HG02840 (cell line): ENCODE measurements at regions not wholly inside any gene's neighbourhood (a gene's known extent, or its start where the extent isn't known, plus 50 kb on each side); places are given as distances from the start of the nearest gene placed in this dataset.
"Not testable (repeated sequence)": the region's sequence is repeated elsewhere in the genome, so short reads cannot be mapped to it uniquely, and the experiment has no call there.

ENCODE experiments used
- ATAC-seq: cut with Tn5 transposase; IDR thresholded peaks from one replicate; pipeline ENCODE4 v1.9.1; 2021; ENCODE audit warnings: mild to moderate bottlenecking, moderate library complexity, moderate number of reproducible peaks; ENCODE audit not compliant: unreplicated experiment, low FRiP score

- ATAC-seq, result no peak
Measured at GRCh38 chr12:83349907-83350611, 663.4 kb downstream of the TMTC2 start.

- ATAC-seq, result no peak
Measured at GRCh38 chr12:83346333-83346732, 659.6 kb downstream of the TMTC2 start.

- no peak for ATAC-seq
Measured at GRCh38 chr12:83343767-83344166, 657.1 kb downstream of the TMTC2 start.

- ATAC-seq, result no peak
Measured at GRCh38 chr12:83335748-83336147, 649.0 kb downstream of the TMTC2 start.

- no peak for ATAC-seq
Measured at GRCh38 chr12:83326666-83327065, 640.0 kb downstream of the TMTC2 start.

- no peak for ATAC-seq
Measured at GRCh38 chr12:83323866-83324265, 637.2 kb downstream of the TMTC2 start.

GRCh38 chr12:83322809-83323208 is 636.1 kb downstream of the TMTC2 start:
- ATAC-seq, result no peak

- no peak for ATAC-seq
Measured at GRCh38 chr12:83321971-83322370, 635.3 kb downstream of the TMTC2 start.

- no peak for ATAC-seq
Measured at GRCh38 chr12:83320350-83320749, 633.6 kb downstream of the TMTC2 start.

- ATAC-seq, result no peak
Measured at GRCh38 chr12:83318386-83319098, 631.8 kb downstream of the TMTC2 start.

GRCh38 chr12:83317595-83317994 is 630.9 kb downstream of the TMTC2 start:
- no peak for ATAC-seq

- ATAC-seq, result no peak
Measured at GRCh38 chr12:83313827-83314226, 627.1 kb downstream of the TMTC2 start.

GRCh38 chr12:83313322-83313721 is 626.6 kb downstream of the TMTC2 start:
- ATAC-seq, result no peak

- no peak for ATAC-seq
Measured at GRCh38 chr12:83276904-83277303, 590.2 kb downstream of the TMTC2 start.

GRCh38 chr12:83271201-83271600 is 584.5 kb downstream of the TMTC2 start:
- no peak for ATAC-seq

- no peak for ATAC-seq
Measured at GRCh38 chr12:83265808-83266207, 579.1 kb downstream of the TMTC2 start.

- no peak for ATAC-seq
Measured at GRCh38 chr12:83261998-83262397, 575.3 kb downstream of the TMTC2 start.

- not testable (repeated sequence) for ATAC-seq
Measured at GRCh38 chr12:83260126-83260525, 573.4 kb downstream of the TMTC2 start.

- no peak for ATAC-seq
Measured at GRCh38 chr12:83257726-83258125, 571.0 kb downstream of the TMTC2 start.

- ATAC-seq, result no peak
Measured at GRCh38 chr12:83256562-83256961, 569.9 kb downstream of the TMTC2 start.

GRCh38 chr12:83250866-83251265 is 564.2 kb downstream of the TMTC2 start:
- no peak for ATAC-seq

GRCh38 chr12:83245156-83245555 is 558.5 kb downstream of the TMTC2 start:
- no peak for ATAC-seq
